K562 (cell line): ENCODE measurements at regions not wholly inside any gene's neighbourhood (a gene's known extent, or its start where the extent isn't known, plus 50 kb on each side); places are given as distances from the start of the nearest gene placed in this dataset.

Experiments used
- ATAC-seq: fragments of 200-7000 bp; cut with Tn5 transposase; 3 replicates; pipeline ENCODE4 v1.9.1; 2020; ENCODE audit warnings: moderate library complexity
- BruUV-seq: library from RNA; stranded (reverse); fragments of 400-500 nt; replicated peaks from 2 replicates; lab custom pipeline; 2021; lab: Mats Ljungman, UMichigan
- CTCF ChIA-PET: fragments of 300-600 bp; formaldehyde crosslinking; extraction: SDS; loops from one replicate; lab custom pipeline; 2021; ENCODE audit warnings: low intra/inter-chr PET ratio; lab: Yijun Ruan, JAX
- POLR2A ChIA-PET: fragments of 300-600, 350-650 bp; sonication (Branson Sonifier 250); formaldehyde crosslinking; extraction: SDS; loops from one replicate; lab custom pipeline; 2021; ENCODE audit warnings: antibody characterized with exemption, inconsistent platforms; lab: Yijun Ruan, JAX
- DNase-seq, 4 experiments: peaks; one replicate each; pipeline versions ENCODE4 v3.0.0 to v3.0.0-alpha.2; 2011 to 2018; ENCODE audit warnings: low spot score in 3 of 4, mixed read lengths in 3 of 4; ENCODE audit errors: extremely low read depth in 1 of 4
- FAIRE-seq: peaks from 2 replicates; lab custom pipeline; 2011; peaks lifted over from hg19 to GRCh38; lab: Jason Lieb, UNC
- H2AFZ ChIP-seq: 2 replicates; pipeline ENCODE4 v1.6.0; 2011; ENCODE audit warnings: low read depth, low read length, control low read depth, inconsistent platforms
- H3K27ac ChIP-seq: fragments of 200-600 bp; 3 replicates; pipeline ENCODE4 v1.8.0; 2011; ENCODE audit warnings: low read depth, mild to moderate bottlenecking, control low read depth, inconsistent platforms, low read length, moderate library complexity, mixed read lengths; ENCODE audit errors: extremely low read depth
- H3K27me3 ChIP-seq, 2 experiments: fragments of 300-600 bp in 1 of 2; 2 replicates in 1 of 2; 3 replicates in 1 of 2; pipeline versions ENCODE4 v1.6.0 to v1.8.0; 2011; ENCODE audit warnings: inconsistent platforms in 2 of 2, low read length in 2 of 2, mild to moderate bottlenecking in 1 of 2, mixed read lengths in 1 of 2, moderate library complexity in 1 of 2; ENCODE audit not compliant: control insufficient read depth in 2 of 2, insufficient read depth in 2 of 2
- H3K36me3 ChIP-seq: fragments of 300-600 bp; 3 replicates; pipeline ENCODE4 v1.8.0; 2011; ENCODE audit warnings: mild to moderate bottlenecking, low read length, inconsistent platforms; ENCODE audit not compliant: control insufficient read depth, insufficient read depth
- H3K4me1 ChIP-seq, 2 experiments: fragments of 200-600 bp in 1 of 2; replicated peaks in 1 of 2; 2 replicates in 1 of 2; 3 replicates in 1 of 2; pipeline versions ENCODE4 v1.5.1 to v1.8.0; 2011; ENCODE audit warnings: inconsistent platforms in 2 of 2, low read length in 2 of 2, mild to moderate bottlenecking in 1 of 2, mixed read lengths in 1 of 2, moderate library complexity in 1 of 2; ENCODE audit not compliant: control insufficient read depth in 2 of 2, insufficient read depth in 2 of 2
- H3K4me2 ChIP-seq: 2 replicates; pipeline ENCODE4 v1.6.1; 2011; ENCODE audit warnings: low read length, control low read depth, inconsistent platforms, mixed read lengths; ENCODE audit not compliant: insufficient read depth
- H3K4me3 ChIP-seq: fragments of 200-600 bp; sonication (generic), shearing (Covaris generic); 2 replicates; pipeline ENCODE4 v1.5.1; 2016; ENCODE audit warnings: control low read depth, inconsistent platforms
- H3K79me2 ChIP-seq: fragments of 200-600 bp; 3 replicates; pipeline ENCODE4 v1.8.0; 2011; ENCODE audit warnings: low read length, inconsistent platforms; ENCODE audit not compliant: control insufficient read depth, insufficient read depth
- H3K9ac ChIP-seq, 2 experiments: 2 replicates each; pipeline versions ENCODE4 v1.6.0 to v1.6.1; 2011; ENCODE audit warnings: low read depth in 2 of 2, low read length in 2 of 2, control low read depth in 1 of 2, inconsistent platforms in 1 of 2, mild to moderate bottlenecking in 1 of 2, mixed read lengths in 1 of 2; ENCODE audit not compliant: insufficient read depth in 1 of 2
- H3K9me1 ChIP-seq: one replicate; pipeline ENCODE4 v1.6.0; 2011; ENCODE audit warnings: inconsistent platforms, mild to moderate bottlenecking, low read length, moderate library complexity; ENCODE audit not compliant: control insufficient read depth, insufficient read depth
- H3K9me3 ChIP-seq: replicated peaks from 2 replicates; pipeline ENCODE4 v1.5.1; 2011; ENCODE audit warnings: low read depth, low read length, inconsistent platforms; ENCODE audit not compliant: control insufficient read depth, insufficient read depth
- H4K20me1 ChIP-seq: replicated peaks from 2 replicates; pipeline ENCODE4 v1.6.1; 2011; ENCODE audit warnings: low read length, inconsistent platforms, mixed read lengths; ENCODE audit not compliant: control insufficient read depth, insufficient read depth
- ETS1 ChIP-seq: conservative IDR thresholded peaks from 2 replicates; pipeline ENCODE4 v1.6.1; 2011; ENCODE audit warnings: low read depth, mild to moderate bottlenecking, low read length; ENCODE audit not compliant: control insufficient read depth
- SREBF1 ChIP-seq: fragments of 150-350 bp; IDR thresholded peaks from 2 replicates; pipeline ENCODE4 v1.6.1; 2014; ENCODE audit warnings: antibody characterized with exemption, low read depth, low read length, borderline replicate concordance
- TGIF2 ChIP-seq: sonication (generic); formaldehyde crosslinking; IDR thresholded peaks from 2 replicates; pipeline ENCODE4 v1.8.1; 2022; ENCODE audit warnings: mild to moderate bottlenecking, missing genetic modification reagents, moderate library complexity
- ZNF175 ChIP-seq: fragments of 200-800 bp; sonication (Bioruptor generic); IDR thresholded peaks from 2 replicates; pipeline ENCODE4 v1.6.1; 2016; ENCODE audit warnings: low read depth, mild to moderate bottlenecking, missing genetic modification characterization, missing compliant biosample characterization
- ZNF277 ChIP-seq: fragments of 250-450 bp; sonication (Bioruptor Pico); IDR thresholded peaks from 2 replicates; pipeline ENCODE4 v1.8.0; 2022; ENCODE audit warnings: inconsistent platforms, mild to moderate bottlenecking, moderate library complexity, borderline replicate concordance
- ZNF512 ChIP-seq: IDR thresholded peaks from 2 replicates; pipeline ENCODE4 v1.6.1; 2016; ENCODE audit warnings: missing genetic modification characterization, missing compliant biosample characterization
- ZNF589 ChIP-seq: fragments of 200-800 bp; sonication (Bioruptor generic); IDR thresholded peaks from 2 replicates; pipeline ENCODE4 v1.6.1; 2016; ENCODE audit warnings: low read depth, missing genetic modification characterization, missing compliant biosample characterization
- WGBS: fragments of 100-300 bp; shearing (Covaris generic); methylation state at CpG from one replicate; pipeline ENCODE4 v1.1.6; 2016; ENCODE audit warnings: low coverage, mixed read lengths; ENCODE audit not compliant: insufficient coverage; ENCODE audit errors: missing lambda C conversion rate; 5-methylcytosine and 5-hydroxymethylcytosine counted together
- in situ Hi-C: fragments of 300-500 bp; cut with MboI; formaldehyde crosslinking; loops from 4 replicates; pipeline ENCODE4 v1.15.0; 2018; ENCODE audit warnings: inconsistent platforms, mixed read lengths
- intact Hi-C: fragments of 100-400 bp; cut with micrococcal nuclease; formaldehyde crosslinking; loops from 2 replicates; pipeline ENCODE4 v1.14.2; 2022

GRCh38 chrX:13130816-13131215, 86.4 kb upstream of the FAM9C start:
- no peak overlapping the region for H3K27ac ChIP-seq
- ATAC-seq (no peak), DNase-seq (no peak), FAIRE-seq (no peak)
- POLR2A ChIA-PET: no interaction called here
- in situ Hi-C loops: no loop called here
- WGBS: 0% methylated on average over 1 of the region's 1 CpG
- no peak overlapping the region for H3K9ac ChIP-seq
- H4K20me1 ChIP-seq: no peaks in the 10 kb centered on the region
- H3K79me2 ChIP-seq: no peaks in the 10 kb centered on the region
- H3K4me2 ChIP-seq: no peak overlapping the region
- intact Hi-C loops: no loop called here
- no peak for TF ChIP-seq ETS1
- TF ChIP-seq ZNF512: no peak
- no peak for TF ChIP-seq SREBF1
- no peak for TF ChIP-seq TGIF2 (CRISPR knock-in tag)
- TF ChIP-seq ZNF589 (CRISPR knock-in tag): no peak
- TF ChIP-seq ZNF175: no peak
- TF ChIP-seq ZNF277 (CRISPR knock-in tag): no peak
- CTCF ChIA-PET: no interaction called here
- no peak overlapping the region for H2AFZ ChIP-seq
- no peaks in the 10 kb centered on the region for H3K9me3 ChIP-seq
- no TSS peak for BruUV-seq
- H3K36me3 ChIP-seq: no peaks in the 10 kb centered on the region
- H3K27me3 ChIP-seq: no peaks in the 10 kb centered on the region
- H3K4me1 ChIP-seq: peaks cover 0 to 2% of the 10 kb centered on the region in 2 experiments; a peak in 3 of 5 replicates
- H3K9me1 ChIP-seq: no peaks in the 10 kb centered on the region
- no peak overlapping the region for H3K4me3 ChIP-seq
